Hepatic stellate cell (primary cell): ENCODE measurements at regions not wholly inside any gene's neighbourhood (a gene's known extent, or its start where the extent isn't known, plus 50 kb on each side); places are given as distances from the start of the nearest gene placed in this dataset.

Source experiments
- DNase-seq: peaks from one replicate; pipeline ENCODE4 v3.0.0; 2011; ENCODE audit warnings: low spot score

DNA sequence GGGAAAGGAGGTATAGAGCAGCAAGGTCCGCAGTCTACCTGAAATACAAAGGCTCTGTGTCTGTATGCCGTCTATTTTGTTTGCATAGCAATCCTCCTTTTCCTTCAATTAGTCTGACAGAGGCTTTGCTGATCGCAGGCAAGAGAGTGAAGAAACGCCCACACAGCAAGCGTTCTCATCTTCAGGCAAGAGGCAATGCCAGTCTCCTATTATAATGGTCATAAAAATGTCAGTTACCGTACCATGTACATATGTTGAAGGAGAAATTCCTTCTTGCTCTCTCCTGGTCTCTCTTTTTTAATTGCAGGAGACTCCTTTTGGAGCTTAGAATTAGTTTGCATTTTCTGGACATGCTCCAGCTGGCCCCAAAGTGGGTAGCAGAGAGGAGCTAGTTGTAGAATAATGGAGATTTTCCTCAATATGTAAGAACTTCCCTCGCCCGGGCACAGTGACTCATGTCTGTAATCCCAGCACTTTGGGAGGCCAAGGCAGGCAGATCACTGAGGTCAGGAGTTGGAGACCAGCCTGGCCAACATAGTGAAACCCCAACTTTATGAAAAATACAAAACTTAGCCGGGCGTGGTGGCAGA lies 139.5 kb downstream of the PFKFB3 start:
- no peak for DNase-seq

DNA sequence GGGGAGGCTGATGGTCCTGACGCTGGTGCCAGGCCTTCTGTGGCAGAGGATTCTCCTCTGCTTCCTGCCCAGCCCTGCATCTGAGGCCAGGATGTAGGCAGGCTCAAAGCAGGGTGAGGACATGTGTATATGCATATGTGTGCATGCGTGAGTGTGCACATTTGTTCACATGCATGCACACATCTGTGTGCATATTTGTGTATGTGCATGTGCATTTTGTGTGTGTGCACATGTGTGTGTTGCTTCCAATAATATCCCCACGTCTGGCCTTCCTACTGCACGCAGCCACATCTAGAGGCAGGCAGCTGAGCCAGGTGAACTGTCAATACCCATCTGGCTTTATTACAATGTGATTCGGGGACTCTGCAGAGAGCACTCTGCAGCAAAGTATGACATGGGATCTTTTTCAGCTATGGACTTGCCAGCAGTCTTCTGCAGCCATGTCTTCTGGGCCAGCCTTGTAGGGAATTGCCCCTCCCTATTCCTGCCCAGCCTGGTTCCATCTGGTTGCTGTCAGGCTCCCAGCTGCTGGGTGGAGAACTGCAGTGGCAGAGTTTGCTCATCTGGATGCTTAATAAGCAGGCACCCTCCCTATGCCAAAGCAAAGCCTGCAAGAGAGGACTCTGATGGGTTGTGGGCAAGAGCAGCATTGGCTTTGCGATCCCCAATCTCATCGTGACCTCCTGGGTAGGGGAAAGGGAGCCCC lies 140.7 kb downstream of the PFKFB3 start:
- no peak for DNase-seq

DNA sequence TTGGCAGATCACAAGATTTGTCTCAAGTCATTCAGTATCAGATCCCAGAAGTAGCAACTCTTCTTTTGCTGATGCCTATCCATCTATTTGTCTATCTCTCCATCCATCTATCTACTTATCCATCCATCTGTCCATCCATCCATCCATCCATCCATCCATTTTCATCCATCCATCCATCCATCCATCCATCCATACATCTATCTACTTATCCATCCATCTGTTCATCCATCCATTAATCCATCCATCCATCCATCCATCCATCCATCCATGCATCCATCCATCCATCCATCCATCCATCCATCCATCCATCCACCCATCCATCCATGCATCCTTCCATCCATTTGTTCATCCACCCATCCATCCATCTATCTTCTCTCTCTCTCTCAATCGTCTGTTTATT lies 142.7 kb downstream of the PFKFB3 start:
- DNase-seq, result no peak

DNA sequence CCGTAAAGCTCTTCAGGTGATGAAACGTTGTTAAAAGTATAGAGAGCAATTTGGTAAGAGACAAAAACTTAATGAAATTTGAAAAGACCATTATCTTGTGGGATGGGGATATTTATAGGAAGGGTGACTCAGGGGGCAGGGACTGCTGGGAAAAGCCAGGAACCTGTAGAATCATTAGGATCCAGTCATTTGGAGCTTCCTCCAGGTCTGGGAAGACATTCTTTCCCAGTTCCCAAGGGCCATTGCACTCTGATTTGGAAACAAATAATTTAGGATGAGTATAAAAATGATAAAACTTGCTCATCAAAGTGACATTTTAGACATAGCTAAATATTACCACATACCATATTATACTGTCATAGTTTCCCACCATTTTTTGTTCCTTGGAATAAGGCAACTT lies 143.9 kb downstream of the PFKFB3 start:
- no peak for DNase-seq

DNA sequence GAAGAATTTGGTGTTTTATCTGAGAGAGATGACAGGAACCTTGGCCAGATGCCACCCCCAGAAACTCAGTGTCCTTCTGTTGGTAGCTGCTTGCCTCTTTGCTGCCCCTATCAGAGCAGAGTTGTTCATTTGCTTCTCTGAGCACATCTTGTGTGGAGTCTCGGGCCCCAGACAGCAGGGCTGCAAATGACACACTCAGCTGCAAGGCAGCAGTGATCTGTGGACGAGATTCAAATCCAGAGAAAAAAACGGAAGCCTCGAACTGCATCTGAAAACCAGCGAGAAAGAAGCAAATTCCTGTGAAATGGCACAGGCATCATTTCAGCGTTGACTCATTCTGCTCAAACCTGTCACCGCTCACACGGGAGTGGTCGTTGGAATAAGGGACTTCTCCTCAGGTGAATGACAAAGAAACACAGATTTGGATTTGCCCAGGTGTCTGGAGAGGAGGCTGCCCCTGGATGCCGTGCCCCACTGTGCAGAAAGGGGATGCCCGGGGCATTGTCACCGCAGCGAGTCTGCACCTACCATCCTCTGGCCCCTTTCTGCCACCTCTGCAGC lies 144.7 kb downstream of the PFKFB3 start:
- DNase-seq, result no peak

DNA sequence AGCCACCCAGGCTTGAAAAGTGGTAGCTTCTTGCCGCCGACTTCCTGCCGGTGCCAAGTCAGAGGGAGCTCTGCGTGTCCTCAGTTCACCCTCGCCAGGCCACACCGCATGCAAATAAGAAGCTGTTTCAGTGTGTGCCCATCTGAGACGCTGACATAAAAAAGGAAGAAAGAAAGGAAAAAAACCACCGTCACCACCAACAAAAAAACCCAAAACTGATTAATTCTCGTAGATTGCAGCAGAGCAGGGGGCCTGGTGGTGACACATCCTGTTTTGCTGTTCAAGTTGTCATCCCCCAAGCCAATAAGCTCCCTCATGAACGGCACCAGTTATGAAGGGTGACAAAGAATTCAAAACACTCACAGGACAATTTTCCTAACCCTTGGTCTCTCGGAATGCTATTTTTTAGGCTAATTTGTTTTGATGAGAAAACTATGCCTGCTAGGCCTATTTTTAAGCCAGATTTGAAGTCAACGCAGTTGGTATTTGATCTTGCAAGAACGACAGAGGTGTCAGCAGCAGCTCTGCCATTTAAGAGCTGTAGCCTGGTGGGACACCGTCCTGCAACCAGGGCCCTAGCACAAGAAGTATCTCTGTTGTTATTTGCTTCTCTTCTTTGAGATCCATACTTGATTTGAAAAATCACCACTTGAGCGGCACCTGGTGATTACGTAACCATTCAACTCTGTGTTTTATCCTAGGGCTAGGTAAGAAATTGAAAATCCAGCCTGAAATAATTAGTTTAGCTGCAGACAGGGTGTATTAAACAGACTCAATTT lies 145.6 kb downstream of the PFKFB3 start:
- no peak for DNase-seq

DNA sequence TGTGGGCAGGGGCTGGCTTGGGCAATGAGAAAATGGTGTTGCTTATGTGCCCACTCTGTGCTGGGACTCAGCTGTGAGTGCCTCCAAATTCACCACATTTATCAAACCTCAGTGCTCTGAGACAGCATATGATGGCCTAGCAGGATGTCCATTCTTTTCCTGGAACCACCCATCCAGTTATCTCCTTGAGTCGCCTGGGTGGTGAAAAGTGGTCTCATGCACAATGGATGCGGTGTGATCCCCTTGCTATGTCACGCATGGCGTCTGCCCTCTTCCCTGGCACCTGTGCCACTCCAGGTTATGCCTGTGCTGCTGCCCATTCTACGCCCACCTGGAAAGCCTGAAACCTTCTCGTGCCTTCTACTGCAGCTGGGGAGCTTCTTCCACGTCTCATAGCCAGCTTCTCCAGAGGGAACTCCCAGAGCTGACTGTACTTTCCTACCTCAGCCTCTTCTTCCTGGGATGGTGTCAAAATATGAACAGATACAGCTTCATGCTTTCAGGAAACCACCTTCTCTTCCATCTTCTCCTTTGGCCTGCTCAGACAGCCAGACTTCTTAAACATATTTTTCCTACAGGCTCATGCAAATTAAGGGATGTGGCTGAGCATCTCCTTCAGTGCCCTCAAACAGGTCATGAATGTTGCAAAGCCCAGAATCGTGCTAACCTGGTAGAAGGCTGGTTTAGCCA lies 147.3 kb downstream of the PFKFB3 start:
- DNase-seq, result no peak

DNA sequence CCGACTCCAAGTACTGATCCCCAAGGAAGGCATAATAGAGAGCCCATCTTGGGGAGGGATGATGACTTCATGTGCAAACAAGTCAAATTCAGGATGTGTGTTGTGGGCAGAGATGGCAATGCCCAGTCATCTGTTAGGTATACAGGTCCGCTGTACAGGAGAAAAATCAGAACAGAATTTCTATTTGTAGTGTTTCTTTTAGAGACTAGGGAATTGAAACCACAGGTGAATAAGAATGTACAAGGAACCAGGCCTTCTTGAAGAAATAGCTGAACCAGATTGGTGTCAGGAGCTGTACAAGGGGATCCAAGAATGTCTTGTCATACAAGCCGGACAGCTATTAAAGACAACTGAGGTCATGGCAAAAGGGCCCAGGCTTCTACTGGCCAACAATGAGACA lies 147.9 kb downstream of the PFKFB3 start:
- no peak for DNase-seq

DNA sequence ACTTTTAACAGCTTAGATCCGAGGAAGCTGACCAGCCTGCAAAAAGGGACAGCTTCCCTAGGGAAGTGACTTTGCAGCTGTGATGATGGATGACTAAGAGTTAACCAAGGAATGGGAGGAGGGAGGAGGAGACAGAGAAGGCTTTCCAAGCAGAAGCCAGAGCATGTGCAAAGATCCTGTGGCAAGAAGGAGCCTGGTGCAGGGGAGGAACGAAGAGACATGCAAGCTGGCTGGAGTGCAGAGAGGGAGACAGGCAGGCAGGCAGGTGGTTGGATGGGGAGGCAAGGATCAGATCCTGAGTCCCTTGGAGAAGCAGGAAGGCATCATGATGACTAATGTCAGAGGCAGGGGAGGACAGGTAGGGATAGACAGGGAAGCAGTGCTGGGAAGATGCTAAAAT lies 148.8 kb downstream of the PFKFB3 start:
- DNase-seq, result no peak

DNA sequence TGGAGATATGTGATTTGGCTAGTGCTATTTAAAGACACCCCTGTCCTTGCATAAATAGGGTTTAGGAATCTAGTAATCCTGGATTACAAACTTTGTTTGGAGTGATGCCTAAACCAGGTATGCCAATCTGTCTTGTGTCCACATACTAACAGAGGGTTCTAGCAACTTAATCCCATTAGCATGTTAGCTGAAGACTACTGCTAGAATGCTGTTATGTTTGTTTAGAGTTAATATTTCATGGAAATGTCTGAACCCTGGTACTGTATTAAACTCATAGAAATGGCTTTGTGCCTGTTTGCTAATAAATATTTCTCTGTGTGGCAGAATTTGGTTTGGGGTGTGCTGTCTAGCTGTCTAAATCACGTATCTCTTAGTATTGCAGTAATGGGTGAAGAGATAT lies 150.8 kb downstream of the PFKFB3 start:
- DNase-seq, result no peak

DNA sequence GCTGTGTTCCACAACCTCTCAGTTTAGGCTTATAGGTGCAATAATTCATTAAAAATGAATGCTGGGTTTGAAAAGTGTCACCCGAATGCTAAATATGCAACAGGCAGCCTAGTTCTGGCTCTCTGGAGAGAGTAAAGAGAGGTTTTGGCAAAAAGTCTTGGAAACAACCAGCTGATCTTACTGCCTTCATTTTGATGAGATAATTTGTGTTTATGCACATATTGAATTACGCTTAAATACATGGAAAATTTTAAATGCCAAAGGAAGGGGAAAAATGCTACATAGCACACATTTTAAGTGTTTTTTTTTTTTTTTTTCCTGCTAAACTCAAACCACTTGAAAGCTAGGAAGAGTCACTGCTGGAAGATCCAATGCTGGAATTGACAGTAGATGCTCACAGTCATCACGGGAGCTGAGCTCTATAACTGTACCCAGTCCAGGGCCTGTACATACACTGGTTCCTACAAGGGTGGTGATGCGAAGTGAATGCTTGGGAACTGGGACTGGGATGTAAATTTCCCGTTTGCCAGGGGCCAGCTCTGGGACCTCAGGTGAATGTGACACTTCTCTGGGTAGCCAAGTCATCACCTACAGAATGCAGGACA lies 151.5 kb downstream of the PFKFB3 start:
- no peak for DNase-seq

DNA sequence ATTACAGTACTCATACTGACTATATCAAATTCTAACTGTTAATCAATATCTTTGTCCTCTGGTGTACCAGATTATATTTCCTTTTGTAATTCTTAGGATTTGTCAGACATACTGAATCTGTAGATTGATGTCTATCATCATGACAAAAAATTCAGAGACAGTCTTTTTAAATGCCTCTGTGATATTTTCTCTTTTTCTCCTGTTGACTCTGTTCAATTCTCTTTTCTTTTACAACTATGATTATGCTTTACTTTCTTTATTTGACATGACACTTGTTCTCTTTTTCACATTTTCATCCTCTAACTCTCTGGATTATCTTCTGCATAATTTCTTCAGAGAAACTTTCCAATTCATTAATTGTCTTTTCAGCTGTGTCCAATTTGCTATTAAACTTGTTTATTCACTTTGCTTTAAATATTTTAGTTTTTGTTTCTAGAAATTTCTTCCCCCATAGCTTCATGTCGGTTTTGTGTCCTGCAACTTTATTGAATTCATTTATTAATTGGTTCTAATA lies 153.6 kb downstream of the PFKFB3 start:
- DNase-seq, result no peak

DNA sequence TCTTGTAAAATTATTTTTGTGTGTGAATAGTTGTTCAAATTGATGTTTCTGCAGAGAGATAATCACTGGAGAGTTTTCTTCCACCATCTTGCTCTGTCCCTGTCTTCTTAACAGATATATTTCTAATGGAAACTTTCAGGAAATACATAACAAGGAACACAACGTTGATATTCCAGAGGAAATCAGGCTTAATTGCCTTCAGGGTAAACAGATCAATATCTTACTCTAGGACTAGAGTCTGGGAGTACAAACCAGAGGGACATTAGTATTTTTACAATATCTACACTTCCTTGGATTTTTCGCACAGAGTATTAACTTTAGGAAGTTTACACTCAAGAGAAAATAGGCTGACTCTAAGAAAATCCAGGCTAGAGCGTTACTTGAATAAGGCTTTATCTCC lies 159.1 kb downstream of the PFKFB3 start:
- DNase-seq, result no peak

DNA sequence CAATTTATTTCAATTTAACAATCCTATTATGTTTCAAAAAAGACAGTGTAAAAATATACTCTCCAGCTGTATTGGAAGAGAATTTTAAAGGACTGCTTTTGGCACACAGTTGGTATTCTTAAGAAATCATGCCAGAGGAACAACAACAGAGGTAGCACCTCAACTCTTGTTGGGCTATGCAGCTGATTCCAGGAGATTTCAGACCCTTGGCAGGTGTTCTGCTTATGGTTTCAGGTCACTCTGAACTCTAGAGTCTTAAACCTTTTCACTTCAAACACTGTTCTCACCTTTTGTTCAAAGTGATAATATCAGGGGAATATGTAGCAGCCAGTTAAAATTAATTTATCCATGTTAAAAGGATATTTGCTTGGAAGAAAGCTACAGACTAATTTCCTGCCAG lies 160.1 kb downstream of the PFKFB3 start:
- no peak for DNase-seq

DNA sequence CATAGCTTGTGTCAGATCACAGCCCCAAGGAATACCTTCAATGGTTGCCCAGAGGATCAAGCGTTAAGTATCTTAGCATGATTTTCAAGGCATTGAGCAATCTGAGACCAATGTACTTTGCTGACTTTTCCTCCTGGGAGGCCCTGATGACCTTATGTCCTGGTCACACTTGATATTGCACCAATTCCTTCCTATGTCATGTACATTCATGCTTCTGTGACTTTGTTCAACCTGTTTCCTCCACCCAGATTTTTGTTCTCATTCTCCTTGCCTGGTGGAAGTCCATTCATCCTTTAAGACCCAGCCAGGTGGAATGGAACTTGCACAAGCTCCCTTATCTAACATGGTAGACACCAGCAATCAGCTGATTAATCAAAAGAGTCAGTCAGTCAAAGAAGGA lies 160.8 kb downstream of the PFKFB3 start:
- no peak for DNase-seq

DNA sequence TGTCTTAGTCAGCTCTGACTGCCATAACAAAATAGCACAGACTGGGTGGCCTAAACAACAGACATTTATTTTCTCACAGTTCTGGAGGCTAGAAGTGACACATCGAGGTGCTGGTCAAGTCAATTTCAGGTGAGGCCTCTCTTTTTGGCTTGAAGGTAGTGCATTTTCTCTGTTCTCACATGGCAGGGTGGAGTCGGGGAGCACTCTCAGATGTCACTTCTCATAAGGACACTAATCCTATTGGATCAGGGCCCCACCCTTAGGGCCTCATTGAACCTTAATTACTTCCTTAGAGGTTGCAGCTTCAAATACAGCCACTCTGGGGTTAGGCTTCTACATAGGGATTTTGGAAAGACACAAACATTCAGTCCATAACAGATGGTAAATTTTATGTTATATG lies 161.6 kb downstream of the PFKFB3 start:
- DNase-seq, result no peak

DNA sequence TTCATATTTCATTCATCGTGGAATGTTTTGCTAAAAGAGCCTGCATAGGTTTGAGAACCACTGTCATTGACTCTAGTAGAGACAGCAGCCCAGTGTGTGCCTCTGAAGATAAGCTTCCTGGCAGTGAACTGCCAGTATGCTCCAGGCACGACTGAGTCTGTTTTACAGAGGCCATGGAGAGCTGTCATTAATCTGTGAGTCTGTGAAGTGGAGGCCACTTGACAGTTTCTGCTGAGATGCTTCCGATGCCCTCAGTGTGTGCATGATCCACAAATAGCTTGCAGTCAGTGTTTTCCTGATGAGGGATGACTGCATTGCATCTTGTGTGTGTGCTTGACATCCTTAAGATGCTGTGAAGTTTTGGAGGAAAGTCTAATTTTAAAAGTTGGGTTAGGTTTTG lies 162.2 kb downstream of the PFKFB3 start:
- no peak for DNase-seq

DNA sequence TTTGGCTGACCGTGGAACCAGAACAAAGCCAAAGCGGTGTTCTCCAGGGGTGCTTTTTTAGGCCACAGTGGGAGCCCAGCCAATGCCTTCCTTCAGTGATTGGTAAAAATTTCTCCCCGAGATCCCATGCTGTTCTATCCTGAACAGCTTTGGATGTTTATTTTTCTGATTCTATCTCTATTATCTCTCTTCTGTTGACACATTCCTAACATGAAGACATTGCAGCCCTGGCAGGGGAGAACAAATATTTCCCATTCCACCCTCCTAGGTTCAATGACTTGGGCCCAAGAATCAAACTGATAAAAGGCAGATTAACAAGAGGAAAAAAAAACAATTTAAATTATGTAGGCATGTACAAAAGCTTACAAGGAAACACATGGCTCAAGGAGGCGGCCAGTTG lies 162.7 kb downstream of the PFKFB3 start:
- no peak for DNase-seq
